GM23338 (cell line): ENCODE measurements at regions not wholly inside any gene's neighbourhood (a gene's known extent, or its start where the extent isn't known, plus 50 kb on each side); places are given as distances from the start of the nearest gene placed in this dataset.

Experiments
- ATAC-seq: fragments of 200-7000 bp; cut with Tn5 transposase; 3 replicates; pipeline ENCODE4 v1.9.1; 2020
- DNase-seq: peaks from one replicate; pipeline ENCODE4 v3.0.0-alpha.2; 2015; ENCODE audit warnings: low spot score
- H2AFZ ChIP-seq: fragments of 200-600 bp; sonication (generic); 2 replicates; pipeline ENCODE4 v1.8.0; 2016; ENCODE audit warnings: antibody characterized with exemption, mild to moderate bottlenecking, moderate library complexity
- H3F3A ChIP-seq: fragments of 200-600 bp; sonication (generic); replicated peaks from 2 replicates; pipeline ENCODE4 v1.8.0; 2017; ENCODE audit warnings: antibody characterized with exemption, mixed run types, low read depth
- H3K27ac ChIP-seq: fragments of 200-600 bp; sonication (generic); 2 replicates; pipeline ENCODE4 v1.6.1; 2016; ENCODE audit warnings: low read depth
- H3K27me3 ChIP-seq: fragments of 200-600 bp; sonication (generic); 2 replicates; pipeline ENCODE4 v1.8.0; 2016; ENCODE audit warnings: mild to moderate bottlenecking, mixed run types, moderate library complexity; ENCODE audit not compliant: insufficient read depth
- H3K36me3 ChIP-seq: fragments of 200-600 bp; sonication (generic); 2 replicates; pipeline ENCODE4 v1.8.0; 2016; ENCODE audit warnings: mild to moderate bottlenecking; ENCODE audit not compliant: insufficient read depth
- H3K4me1 ChIP-seq: fragments of 200-600 bp; sonication (generic); 2 replicates; pipeline ENCODE4 v1.8.0; 2016; ENCODE audit warnings: mild to moderate bottlenecking, moderate library complexity; ENCODE audit not compliant: insufficient read depth
- H3K4me2 ChIP-seq: fragments of 200-600 bp; sonication (generic); 2 replicates; pipeline ENCODE4 v1.7.1; 2017; ENCODE audit warnings: mixed run types
- H3K4me3 ChIP-seq: fragments of 200-600 bp; sonication (generic); 2 replicates; pipeline ENCODE4 v1.6.1; 2016; ENCODE audit warnings: mixed run types
- H3K79me2 ChIP-seq: fragments of 200-600 bp; sonication (generic); replicated peaks from 2 replicates; pipeline ENCODE4 v1.8.0; 2017; ENCODE audit warnings: mild to moderate bottlenecking; ENCODE audit not compliant: insufficient read depth
- H3K9me2 ChIP-seq: fragments of 200-600 bp; sonication (generic); 2 replicates; pipeline ENCODE4 v1.8.0; 2017; ENCODE audit not compliant: insufficient read depth
- H4K20me1 ChIP-seq: fragments of 200-600 bp; sonication (generic); replicated peaks from 2 replicates; pipeline ENCODE4 v1.8.0; 2017; ENCODE audit warnings: mild to moderate bottlenecking; ENCODE audit not compliant: insufficient read depth
- H3K27ac Mint-ChIP-seq: 2 replicates; pipeline ENCODE4 v1.8.0; 2020; ENCODE audit warnings: inconsistent platforms, mild to moderate bottlenecking, moderate library complexity, mixed read lengths
- H3K27me3 Mint-ChIP-seq: 3 replicates; pipeline ENCODE4 v1.8.0; 2022; ENCODE audit warnings: low read depth, mild to moderate bottlenecking, moderate library complexity, mixed read lengths, inconsistent platforms; ENCODE audit not compliant: insufficient read depth, poor library complexity
- H3K36me3 Mint-ChIP-seq: 3 replicates; pipeline ENCODE4 v1.8.0; 2021; ENCODE audit warnings: low read depth, mild to moderate bottlenecking, inconsistent platforms, moderate library complexity, mixed read lengths
- H3K4me1 Mint-ChIP-seq: 3 replicates; pipeline ENCODE4 v1.8.0; 2020; ENCODE audit warnings: mild to moderate bottlenecking, inconsistent platforms, mixed read lengths
- H3K4me3 Mint-ChIP-seq: 3 replicates; pipeline ENCODE4 v1.8.0; 2021; ENCODE audit warnings: moderate library complexity, mild to moderate bottlenecking, inconsistent platforms, mixed read lengths
- H3K9me3 Mint-ChIP-seq: 3 replicates; pipeline ENCODE4 v1.8.0; 2020; ENCODE audit warnings: moderate library complexity, mild to moderate bottlenecking, inconsistent platforms, mixed read lengths
- CTCF ChIP-seq, 2 experiments: fragments of 200-600 bp in 1 of 2; sonication (generic) in 1 of 2; conservative IDR thresholded peaks; 2 replicates each; pipeline versions ENCODE4 v1.5.1 to v1.6.1; 2016 to 2017; ENCODE audit warnings: antibody characterized with exemption in 2 of 2, low read depth in 2 of 2, mild to moderate bottlenecking in 2 of 2, moderate library complexity in 1 of 2
- EZH2 ChIP-seq: fragments of 200-600 bp; sonication (generic); IDR thresholded peaks from one replicate; pipeline ENCODE4 v1.8.0; 2017; ENCODE audit warnings: antibody characterized with exemption, mild to moderate bottlenecking, low read depth; ENCODE audit not compliant: unreplicated experiment
- POLR2AphosphoS5 ChIP-seq: IDR thresholded peaks from 2 replicates; pipeline ENCODE4 v1.6.1; 2016; ENCODE audit warnings: antibody characterized with exemption, low read depth
- TF ChIP-seq, protein P1 (sequence below): fragments of 250-450 bp; sonication (Bioruptor Pico); IDR thresholded peaks from 2 replicates; pipeline ENCODE4 v1.5.0; 2020; ENCODE audit warnings: mild to moderate bottlenecking, moderate library complexity

DNA sequence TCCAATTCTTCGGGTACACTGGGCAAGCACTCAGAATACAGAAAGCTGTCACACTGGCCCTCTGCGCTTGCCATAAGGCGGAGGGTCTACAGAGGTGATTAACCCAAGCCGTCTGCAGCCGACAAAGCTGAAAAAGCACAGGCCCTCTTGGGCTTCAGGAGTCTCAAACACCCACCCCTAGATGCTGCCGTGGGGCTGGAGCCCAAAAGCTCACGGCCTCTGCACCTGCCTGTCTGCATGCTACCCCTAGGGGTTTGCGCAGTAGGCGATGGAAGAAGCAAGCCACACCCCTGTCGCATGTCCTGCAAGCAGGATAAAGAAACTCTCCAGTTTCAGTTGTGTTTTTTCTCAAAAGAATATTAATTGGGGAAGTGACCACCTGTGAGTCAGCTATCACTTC lies 118.8 kb upstream of the PLEKHA5 start (continued):
- no peak for TF ChIP-seq CTCF (conservative IDR thresholded peaks at IDR 0.05; ENCODE audit: low read depth in 2 of 2)

- no peaks in the 10 kb centered on the region for H3K36me3 ChIP-seq
- H3K27ac ChIP-seq, result no peak overlapping the region
- no peaks in the 10 kb centered on the region for H3K79me2 ChIP-seq
- ATAC-seq, result no peak
- TF ChIP-seq EZH2, result no peak
- TF ChIP-seq CTCF (conservative IDR thresholded peaks at IDR 0.05; ENCODE audit: low read depth in 2 of 2), result no peak
- TF ChIP-seq, protein P1, sequence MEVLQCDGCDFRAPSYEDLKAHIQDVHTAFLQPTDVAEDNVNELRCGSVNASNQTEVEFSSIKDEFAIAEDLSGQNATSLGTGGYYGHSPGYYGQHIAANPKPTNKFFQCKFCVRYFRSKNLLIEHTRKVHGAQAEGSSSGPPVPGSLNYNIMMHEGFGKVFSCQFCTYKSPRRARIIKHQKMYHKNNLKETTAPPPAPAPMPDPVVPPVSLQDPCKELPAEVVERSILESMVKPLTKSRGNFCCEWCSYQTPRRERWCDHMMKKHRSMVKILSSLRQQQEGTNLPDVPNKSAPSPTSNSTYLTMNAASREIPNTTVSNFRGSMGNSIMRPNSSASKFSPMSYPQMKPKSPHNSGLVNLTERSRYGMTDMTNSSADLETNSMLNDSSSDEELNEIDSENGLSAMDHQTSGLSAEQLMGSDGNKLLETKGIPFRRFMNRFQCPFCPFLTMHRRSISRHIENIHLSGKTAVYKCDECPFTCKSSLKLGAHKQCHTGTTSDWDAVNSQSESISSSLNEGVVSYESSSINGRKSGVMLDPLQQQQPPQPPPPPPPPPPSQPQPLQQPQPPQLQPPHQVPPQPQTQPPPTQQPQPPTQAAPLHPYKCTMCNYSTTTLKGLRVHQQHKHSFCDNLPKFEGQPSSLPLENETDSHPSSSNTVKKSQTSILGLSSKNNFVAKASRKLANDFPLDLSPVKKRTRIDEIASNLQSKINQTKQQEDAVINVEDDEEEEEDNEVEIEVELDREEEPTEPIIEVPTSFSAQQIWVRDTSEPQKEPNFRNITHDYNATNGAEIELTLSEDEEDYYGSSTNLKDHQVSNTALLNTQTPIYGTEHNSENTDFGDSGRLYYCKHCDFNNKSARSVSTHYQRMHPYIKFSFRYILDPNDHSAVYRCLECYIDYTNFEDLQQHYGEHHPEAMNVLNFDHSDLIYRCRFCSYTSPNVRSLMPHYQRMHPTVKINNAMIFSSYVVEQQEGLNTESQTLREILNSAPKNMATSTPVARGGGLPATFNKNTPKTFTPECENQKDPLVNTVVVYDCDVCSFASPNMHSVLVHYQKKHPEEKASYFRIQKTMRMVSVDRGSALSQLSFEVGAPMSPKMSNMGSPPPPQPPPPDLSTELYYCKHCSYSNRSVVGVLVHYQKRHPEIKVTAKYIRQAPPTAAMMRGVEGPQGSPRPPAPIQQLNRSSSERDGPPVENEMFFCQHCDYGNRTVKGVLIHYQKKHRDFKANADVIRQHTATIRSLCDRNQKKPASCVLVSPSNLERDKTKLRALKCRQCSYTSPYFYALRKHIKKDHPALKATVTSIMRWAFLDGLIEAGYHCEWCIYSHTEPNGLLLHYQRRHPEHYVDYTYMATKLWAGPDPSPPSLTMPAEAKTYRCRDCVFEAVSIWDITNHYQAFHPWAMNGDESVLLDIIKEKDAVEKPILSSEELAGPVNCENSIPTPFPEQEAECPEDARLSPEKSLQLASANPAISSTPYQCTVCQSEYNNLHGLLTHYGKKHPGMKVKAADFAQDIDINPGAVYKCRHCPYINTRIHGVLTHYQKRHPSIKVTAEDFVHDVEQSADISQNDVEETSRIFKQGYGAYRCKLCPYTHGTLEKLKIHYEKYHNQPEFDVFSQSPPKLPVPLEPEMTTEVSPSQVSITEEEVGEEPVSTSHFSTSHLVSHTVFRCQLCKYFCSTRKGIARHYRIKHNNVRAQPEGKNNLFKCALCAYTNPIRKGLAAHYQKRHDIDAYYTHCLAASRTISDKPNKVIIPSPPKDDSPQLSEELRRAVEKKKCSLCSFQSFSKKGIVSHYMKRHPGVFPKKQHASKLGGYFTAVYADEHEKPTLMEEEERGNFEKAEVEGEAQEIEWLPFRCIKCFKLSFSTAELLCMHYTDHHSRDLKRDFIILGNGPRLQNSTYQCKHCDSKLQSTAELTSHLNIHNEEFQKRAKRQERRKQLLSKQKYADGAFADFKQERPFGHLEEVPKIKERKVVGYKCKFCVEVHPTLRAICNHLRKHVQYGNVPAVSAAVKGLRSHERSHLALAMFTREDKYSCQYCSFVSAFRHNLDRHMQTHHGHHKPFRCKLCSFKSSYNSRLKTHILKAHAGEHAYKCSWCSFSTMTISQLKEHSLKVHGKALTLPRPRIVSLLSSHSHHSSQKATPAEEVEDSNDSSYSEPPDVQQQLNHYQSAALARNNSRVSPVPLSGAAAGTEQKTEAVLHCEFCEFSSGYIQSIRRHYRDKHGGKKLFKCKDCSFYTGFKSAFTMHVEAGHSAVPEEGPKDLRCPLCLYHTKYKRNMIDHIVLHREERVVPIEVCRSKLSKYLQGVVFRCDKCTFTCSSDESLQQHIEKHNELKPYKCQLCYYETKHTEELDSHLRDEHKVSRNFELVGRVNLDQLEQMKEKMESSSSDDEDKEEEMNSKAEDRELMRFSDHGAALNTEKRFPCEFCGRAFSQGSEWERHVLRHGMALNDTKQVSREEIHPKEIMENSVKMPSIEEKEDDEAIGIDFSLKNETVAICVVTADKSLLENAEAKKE (CRISPR knock-in tag), result no peak
- TF ChIP-seq POLR2AphosphoS5, result no peak
- DNase-seq, result no peak
- H2AFZ ChIP-seq, result no peak overlapping the region; the same call in 1 of the 2 replicates
- H3K4me1 ChIP-seq, result peaks cover 14% of the 10 kb centered on the region; the same call in 1 of the 2 replicates
- H3K4me2 ChIP-seq, result no peak overlapping the region
- H3K4me3 ChIP-seq, result no peak overlapping the region
- no peaks in the 10 kb centered on the region for H3K36me3 Mint-ChIP-seq
- no peaks in the 10 kb centered on the region for H3K27me3 ChIP-seq
- no peaks in the 10 kb centered on the region for H3F3A ChIP-seq
- H3K9me2 ChIP-seq, result no peaks in the 10 kb centered on the region
- peaks cover 28% of the 10 kb centered on the region for H3K4me1 Mint-ChIP-seq
- H3K9me3 Mint-ChIP-seq, result no peaks in the 10 kb centered on the region
- no peaks in the 10 kb centered on the region for H4K20me1 ChIP-seq
- H3K27ac Mint-ChIP-seq, result no peak overlapping the region
- H3K4me3 Mint-ChIP-seq, result no peak overlapping the region
- H3K27me3 Mint-ChIP-seq, result no peaks in the 10 kb centered on the region
These were observed 116.6 kb upstream of the PLEKHA5 start for GRCh38 chr12:19012965-19013364.
